Uterus (tissue), 3 donors: ENCODE measurements at regions not wholly inside any gene's neighbourhood (a gene's known extent, or its start where the extent isn't known, plus 50 kb on each side); places are given as distances from the start of the nearest gene placed in this dataset.

ENCODE experiments used
- DNase-seq, 2 donors: peaks; one replicate each; pipeline ENCODE4 v3.0.0-alpha.2; 2019 to 2020
- H3K27ac ChIP-seq, 2 donors: fragments of 200-600 bp; sonication (generic); 1 replicate in 1 of 2; 2 replicates in 1 of 2; pipeline ENCODE4 v1.5.1; 2016 to 2018
- H3K27me3 ChIP-seq, 2 donors: fragments of 200-600 bp; sonication (generic); one replicate each; pipeline ENCODE4 v1.5.1; 2018 to 2019; ENCODE audit warnings: control low read depth in 1 of 2
- H3K36me3 ChIP-seq, 2 donors: fragments of 200-600 bp; sonication (generic); one replicate each; pipeline ENCODE4 v1.5.1; 2019; ENCODE audit warnings: control low read depth in 1 of 2
- H3K4me1 ChIP-seq, 2 donors: fragments of 200-600 bp; sonication (generic); one replicate each; pipeline ENCODE4 v1.5.1; 2018 to 2019; ENCODE audit warnings: control low read depth in 1 of 2
- H3K4me3 ChIP-seq, 2 donors: fragments of 200-600 bp; sonication (generic); 1 replicate in 1 of 2; 2 replicates in 1 of 2; pipeline ENCODE4 v1.5.1; 2018 to 2019; ENCODE audit warnings: mild to moderate bottlenecking in 1 of 2
- H3K9me3 ChIP-seq, 2 donors: fragments of 200-600 bp; sonication (generic); one replicate each; pipeline ENCODE4 v1.5.1; 2019; ENCODE audit warnings: control low read depth in 1 of 2
- POLR2A ChIP-seq, 2 donors: fragments of 450-650 bp; IDR thresholded peaks; one replicate each; pipeline ENCODE4 v1.6.1; 2016; ENCODE audit warnings: antibody characterized with exemption in 2 of 2, mild to moderate bottlenecking in 1 of 2, moderate library complexity in 1 of 2
- intact Hi-C: fragments of 100-400 bp; cut with DNase I; formaldehyde crosslinking; loops from one replicate; pipeline ENCODE4 v1.15.1; 2023; ENCODE audit warnings: low total_unique reads
- TF ChIP-seq, protein P1 (sequence below), 4 experiments: fragments of 200-600 bp in 2 of 4; fragments of 450-650 bp in 2 of 4; sonication (generic) in 2 of 4; IDR thresholded peaks; one replicate each; pipeline ENCODE4 v1.5.1; 2016 to 2019; ENCODE audit warnings: antibody characterized with exemption in 4 of 4, mild to moderate bottlenecking in 2 of 4, moderate library complexity in 1 of 4
- donor health status: DM: yes; HTN: yes; CAD: no.

DNA sequence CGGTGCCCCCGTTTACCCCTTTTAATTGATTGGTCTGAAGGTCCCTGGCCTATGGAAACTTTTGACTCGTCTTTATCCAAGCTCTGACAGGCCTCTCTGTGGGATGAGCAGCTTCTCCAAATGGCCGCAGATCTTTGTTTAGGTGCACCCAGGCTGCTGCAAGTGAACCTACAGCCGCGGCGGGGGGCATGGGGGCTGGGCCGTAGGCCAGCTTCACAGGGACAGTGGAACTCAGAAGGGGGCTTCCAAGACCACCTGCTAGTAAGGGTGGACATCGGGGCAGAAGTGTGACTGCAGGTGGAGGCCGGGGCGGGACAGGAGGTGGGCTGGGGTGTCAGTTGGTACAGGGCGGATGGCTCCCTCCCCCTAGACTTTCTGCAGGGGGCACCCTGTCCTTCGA lies 257.5 kb downstream of the SIPA1L2 start:
- no peaks in the 10 kb centered on the region for H3K36me3 ChIP-seq
- H3K9me3 ChIP-seq = no peaks in the 10 kb centered on the region
- intact Hi-C loops = no loop called here
- no peaks in the 10 kb centered on the region for H3K27me3 ChIP-seq
- TF ChIP-seq POLR2A (IDR thresholded peaks at IDR 0.05) = no peak
- TF ChIP-seq, protein P1, sequence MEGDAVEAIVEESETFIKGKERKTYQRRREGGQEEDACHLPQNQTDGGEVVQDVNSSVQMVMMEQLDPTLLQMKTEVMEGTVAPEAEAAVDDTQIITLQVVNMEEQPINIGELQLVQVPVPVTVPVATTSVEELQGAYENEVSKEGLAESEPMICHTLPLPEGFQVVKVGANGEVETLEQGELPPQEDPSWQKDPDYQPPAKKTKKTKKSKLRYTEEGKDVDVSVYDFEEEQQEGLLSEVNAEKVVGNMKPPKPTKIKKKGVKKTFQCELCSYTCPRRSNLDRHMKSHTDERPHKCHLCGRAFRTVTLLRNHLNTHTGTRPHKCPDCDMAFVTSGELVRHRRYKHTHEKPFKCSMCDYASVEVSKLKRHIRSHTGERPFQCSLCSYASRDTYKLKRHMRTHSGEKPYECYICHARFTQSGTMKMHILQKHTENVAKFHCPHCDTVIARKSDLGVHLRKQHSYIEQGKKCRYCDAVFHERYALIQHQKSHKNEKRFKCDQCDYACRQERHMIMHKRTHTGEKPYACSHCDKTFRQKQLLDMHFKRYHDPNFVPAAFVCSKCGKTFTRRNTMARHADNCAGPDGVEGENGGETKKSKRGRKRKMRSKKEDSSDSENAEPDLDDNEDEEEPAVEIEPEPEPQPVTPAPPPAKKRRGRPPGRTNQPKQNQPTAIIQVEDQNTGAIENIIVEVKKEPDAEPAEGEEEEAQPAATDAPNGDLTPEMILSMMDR (IDR thresholded peaks at IDR 0.05) = no peak
- H3K27ac ChIP-seq = no peak overlapping the region
- no peaks in the 10 kb centered on the region for H3K4me1 ChIP-seq
- DNase-seq = no peak
- H3K4me3 ChIP-seq = no peak overlapping the region

DNA sequence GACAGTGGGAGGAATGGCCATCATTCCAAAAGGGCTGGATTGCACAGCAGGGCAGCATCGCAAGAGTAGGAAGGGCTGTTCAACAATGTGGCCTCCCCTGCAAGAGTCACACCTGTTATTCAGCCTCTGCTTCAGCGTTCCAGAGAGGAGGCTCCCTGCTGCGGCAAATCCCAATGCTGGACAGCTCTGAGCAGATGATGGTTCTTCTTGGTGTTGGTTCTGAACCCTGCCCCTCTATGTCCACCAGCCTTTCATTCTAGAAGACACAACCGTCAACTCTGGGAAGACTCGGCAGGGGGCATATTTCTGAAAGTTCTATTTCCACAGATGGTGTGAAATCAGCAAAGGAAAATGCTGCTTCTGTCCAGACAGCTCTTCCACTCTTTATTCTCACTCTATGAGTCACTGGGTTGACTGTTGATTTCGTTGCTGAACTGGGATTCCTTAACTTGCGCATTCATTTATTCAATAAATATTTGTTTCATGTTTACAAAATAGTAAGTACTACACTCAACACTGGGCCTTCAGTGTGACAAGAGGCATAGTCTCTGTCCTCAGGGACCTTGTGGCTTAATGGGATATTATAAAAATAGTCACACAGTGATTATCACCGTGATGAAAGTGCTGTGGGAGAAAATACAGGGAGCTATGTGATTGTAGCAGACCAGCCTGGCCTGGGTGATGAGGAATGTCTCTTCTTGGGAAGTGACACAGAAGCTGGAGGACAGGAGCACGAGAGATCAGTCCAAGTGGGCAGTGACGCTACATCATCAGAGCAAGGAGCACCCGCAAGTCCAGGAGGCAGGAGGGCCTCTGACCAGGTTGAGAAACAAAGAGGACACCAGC lies 260.3 kb downstream of the SIPA1L2 start:
- H3K4me1 ChIP-seq = no peaks in the 10 kb centered on the region
- TF ChIP-seq, protein P1 (IDR thresholded peaks at IDR 0.05) = no peak
- no peak for TF ChIP-seq POLR2A (IDR thresholded peaks at IDR 0.05)
- intact Hi-C loops = no loop called here
- no peak overlapping the region for H3K4me3 ChIP-seq
- H3K36me3 ChIP-seq = no peaks in the 10 kb centered on the region
- no peak overlapping the region for H3K27ac ChIP-seq
- no peaks in the 10 kb centered on the region for H3K9me3 ChIP-seq
- H3K27me3 ChIP-seq = no peaks in the 10 kb centered on the region
- no peak for DNase-seq

DNA sequence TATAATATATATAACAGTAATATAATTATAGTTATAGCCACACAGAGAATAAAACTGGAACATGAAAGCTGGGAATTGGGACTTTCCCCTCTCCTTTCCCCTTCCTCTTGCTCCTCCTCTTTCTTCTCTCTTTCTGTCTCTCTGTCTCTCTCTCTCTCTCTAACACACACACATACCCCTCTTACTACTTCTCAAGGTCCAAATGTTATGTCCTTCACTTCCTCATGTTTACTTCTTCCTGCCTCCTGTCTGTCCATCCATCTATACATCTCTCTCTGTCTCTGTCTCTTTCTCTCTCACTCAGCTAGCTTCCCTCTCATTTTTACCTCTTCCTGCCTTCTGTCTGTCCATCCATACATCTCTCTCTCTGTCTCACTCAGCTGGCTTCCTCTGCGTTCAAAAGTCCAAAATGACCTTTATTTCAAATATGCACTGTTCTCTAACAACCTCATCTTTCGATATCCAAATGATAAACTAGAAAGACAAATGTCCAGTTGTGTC lies 261.1 kb downstream of the SIPA1L2 start:
- TF ChIP-seq, protein P1 (IDR thresholded peaks at IDR 0.05) = no peak
- no peak for TF ChIP-seq POLR2A (IDR thresholded peaks at IDR 0.05)
- no peaks in the 10 kb centered on the region for H3K9me3 ChIP-seq
- no peak overlapping the region for H3K27ac ChIP-seq
- DNase-seq = no peak
- intact Hi-C loops = no loop called here
- H3K36me3 ChIP-seq = no peaks in the 10 kb centered on the region
- H3K4me1 ChIP-seq = no peaks in the 10 kb centered on the region
- no peak overlapping the region for H3K4me3 ChIP-seq
- H3K27me3 ChIP-seq = no peaks in the 10 kb centered on the region

DNA sequence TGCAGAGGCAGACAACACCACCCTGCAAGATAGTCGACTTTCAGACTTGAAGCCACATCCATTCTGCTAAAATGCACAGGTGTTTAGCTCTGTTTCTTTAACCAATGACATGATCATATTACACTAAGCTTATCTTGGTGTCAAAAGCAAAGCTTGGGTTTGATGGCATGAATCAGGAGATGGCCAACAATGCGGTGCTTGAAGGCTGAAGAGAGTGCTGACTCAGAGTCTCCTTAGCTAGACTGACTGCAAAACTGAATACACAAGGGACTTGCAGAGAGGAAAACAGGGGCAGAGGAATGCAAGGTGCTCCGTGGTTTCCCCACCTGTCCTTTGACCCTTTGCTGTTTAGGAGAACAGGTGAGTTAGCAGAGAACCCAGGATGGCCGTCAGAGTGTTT lies 262.6 kb downstream of the SIPA1L2 start:
- intact Hi-C loops = no loop called here

More for the DNA sequence above, 262.6 kb downstream of the SIPA1L2 start:
- TF ChIP-seq, protein P1 (IDR thresholded peaks at IDR 0.05) = no peak
- Histone ChIP-seq H3K4me1 (no peaks in the 10 kb centered on the region), H3K27ac (no peak overlapping the region), H3K4me3 (no peak overlapping the region), H3K9me3 (no peaks in the 10 kb centered on the region), H3K27me3 (no peaks in the 10 kb centered on the region), H3K36me3 (no peaks in the 10 kb centered on the region)
- DNase-seq = no peak
